Astrocyte (in vitro differentiated cells and primary cell): ENCODE measurements at regions not wholly inside any gene's neighbourhood (a gene's known extent, or its start where the extent isn't known, plus 50 kb on each side); places are given as distances from the start of the nearest gene placed in this dataset.

Source experiments
- DNase-seq: peaks from one replicate; pipeline ENCODE4 v3.0.0-alpha.2; 2010; ENCODE audit warnings: low read depth
- FAIRE-seq: peaks from 2 replicates; lab custom pipeline; 2011; peaks lifted over from hg19 to GRCh38; lab: Jason Lieb, UNC
- H2AFZ ChIP-seq: 2 replicates; pipeline ENCODE4 v1.6.0; 2012; ENCODE audit warnings: low read depth, low read length, inconsistent platforms
- H3K27ac ChIP-seq: 2 replicates; pipeline ENCODE4 v1.5.1; 2011; ENCODE audit warnings: low read depth, low read length, inconsistent platforms
- H3K27me3 ChIP-seq: 2 replicates; pipeline ENCODE4 v1.6.0; 2011; ENCODE audit warnings: low read length, inconsistent platforms; ENCODE audit not compliant: insufficient read depth
- H3K36me3 ChIP-seq: 2 replicates; pipeline ENCODE4 v1.5.1; 2011; ENCODE audit warnings: low read length, inconsistent platforms; ENCODE audit not compliant: insufficient read depth
- H3K4me1 ChIP-seq: 2 replicates; pipeline ENCODE4 v1.5.1; 2011; ENCODE audit warnings: low read length, inconsistent platforms; ENCODE audit not compliant: insufficient read depth
- H3K4me2 ChIP-seq: 2 replicates; pipeline ENCODE4 v1.6.0; 2012; ENCODE audit warnings: low read length, inconsistent platforms
- H3K4me3 ChIP-seq: 2 replicates; pipeline ENCODE4 v1.5.1; 2011; ENCODE audit warnings: low read depth, mild to moderate bottlenecking, low read length, inconsistent platforms; ENCODE audit not compliant: insufficient read depth
- H3K79me2 ChIP-seq: 2 replicates; pipeline ENCODE4 v1.6.0; 2012; ENCODE audit warnings: mild to moderate bottlenecking, low read length, inconsistent platforms; ENCODE audit not compliant: insufficient read depth
- H3K9ac ChIP-seq: 2 replicates; pipeline ENCODE4 v1.6.0; 2012; ENCODE audit warnings: mild to moderate bottlenecking, low read length, inconsistent platforms
- H3K9me3 ChIP-seq: 2 replicates; pipeline ENCODE4 v1.5.1; 2012; ENCODE audit warnings: low read depth, mild to moderate bottlenecking, low read length, inconsistent platforms; ENCODE audit not compliant: insufficient read depth
- H4K20me1 ChIP-seq: 2 replicates; pipeline ENCODE4 v1.6.0; 2012; ENCODE audit warnings: low read length, inconsistent platforms; ENCODE audit not compliant: insufficient read depth
- H3K27ac Mint-ChIP-seq: one replicate; pipeline ENCODE4 v1.8.0; 2021; ENCODE audit warnings: mild to moderate bottlenecking, mixed read lengths; ENCODE audit not compliant: unreplicated experiment
- H3K27me3 Mint-ChIP-seq: one replicate; pipeline ENCODE4 v1.8.0; 2021; ENCODE audit warnings: low read depth, mixed read lengths; ENCODE audit not compliant: unreplicated experiment
- H3K36me3 Mint-ChIP-seq: one replicate; pipeline ENCODE4 v1.8.0; 2021; ENCODE audit warnings: low read depth, mixed read lengths; ENCODE audit not compliant: unreplicated experiment
- H3K4me1 Mint-ChIP-seq: one replicate; pipeline ENCODE4 v1.8.0; 2021; ENCODE audit warnings: low read depth, mixed read lengths; ENCODE audit not compliant: unreplicated experiment
- H3K4me3 Mint-ChIP-seq: one replicate; pipeline ENCODE4 v1.8.0; 2021; ENCODE audit warnings: mild to moderate bottlenecking, moderate library complexity, mixed read lengths; ENCODE audit not compliant: unreplicated experiment
- H3K9me3 Mint-ChIP-seq: one replicate; pipeline ENCODE4 v1.8.0; 2021; ENCODE audit warnings: mild to moderate bottlenecking, mixed read lengths; ENCODE audit not compliant: unreplicated experiment
- CTCF ChIP-seq: IDR thresholded peaks from 2 replicates; pipeline ENCODE4 v1.5.1; 2011; ENCODE audit warnings: low read depth, mild to moderate bottlenecking, inconsistent platforms, low read length, moderate library complexity; ENCODE audit not compliant: insufficient read depth
- EZH2 ChIP-seq: IDR thresholded peaks from 2 replicates; pipeline ENCODE4 v1.6.1; 2012; ENCODE audit warnings: mild to moderate bottlenecking, low read length, inconsistent platforms; ENCODE audit not compliant: insufficient read depth

GRCh38 chr18:68104036-68104435, 587.5 kb upstream of the DSEL start:
- no peak for TF ChIP-seq CTCF
- no peaks in the 10 kb centered on the region for H3K27me3 Mint-ChIP-seq
- Histone ChIP-seq H3K4me3 (no peak overlapping the region), H3K9me3 (no peaks in the 10 kb centered on the region), H3K27ac (no peak overlapping the region), H2AFZ (no peak overlapping the region), H3K4me1 (no peaks in the 10 kb centered on the region), H3K4me2 (no peak overlapping the region), H3K27me3 (no peaks in the 10 kb centered on the region), H3K36me3 (no peaks in the 10 kb centered on the region), H3K79me2 (no peaks in the 10 kb centered on the region), H4K20me1 (no peaks in the 10 kb centered on the region), H3K9ac (no peak overlapping the region)
- no peak overlapping the region for H3K4me3 Mint-ChIP-seq
- peak; percentile 52 for FAIRE-seq
- DNase-seq = peak; percentile 23
- no peaks in the 10 kb centered on the region for H3K9me3 Mint-ChIP-seq
- no peaks in the 10 kb centered on the region for H3K4me1 Mint-ChIP-seq
- H3K36me3 Mint-ChIP-seq = no peaks in the 10 kb centered on the region
- H3K27ac Mint-ChIP-seq = no peak overlapping the region

- H2AFZ ChIP-seq = no peak overlapping the region
Observed at GRCh38 chr18:68103561-68103960, 587.0 kb upstream of the DSEL start.

GRCh38 chr18:68102117-68102516, 585.6 kb upstream of the DSEL start:
- Histone ChIP-seq H3K79me2 (no peaks in the 10 kb centered on the region), H3K4me2 (no peak overlapping the region), H3K4me3 (no peak overlapping the region)

More at GRCh38 chr18:68103561-68103960, 587.0 kb upstream of the DSEL start:
- FAIRE-seq (peak; percentile 45), DNase-seq (no peak)
- no peak overlapping the region for H3K27ac Mint-ChIP-seq
- no peak overlapping the region for H3K9ac ChIP-seq
- TF ChIP-seq CTCF (no peak), EZH2 (no peak)
- no peak overlapping the region for H3K4me2 ChIP-seq
- no peaks in the 10 kb centered on the region for H3K79me2 ChIP-seq
- no peaks in the 10 kb centered on the region for H3K36me3 ChIP-seq
- H3K4me1 ChIP-seq = no peaks in the 10 kb centered on the region
- no peak overlapping the region for H3K4me3 Mint-ChIP-seq
- H3K36me3 Mint-ChIP-seq = no peaks in the 10 kb centered on the region
- H3K27me3 Mint-ChIP-seq = no peaks in the 10 kb centered on the region
- H3K4me3 ChIP-seq = no peak overlapping the region
- no peaks in the 10 kb centered on the region for H3K9me3 Mint-ChIP-seq
- no peaks in the 10 kb centered on the region for H3K9me3 ChIP-seq
- no peaks in the 10 kb centered on the region for H3K27me3 ChIP-seq
- H3K27ac ChIP-seq = no peak overlapping the region
- H3K4me1 Mint-ChIP-seq = no peaks in the 10 kb centered on the region
- H4K20me1 ChIP-seq = no peaks in the 10 kb centered on the region

More at GRCh38 chr18:68102117-68102516, 585.6 kb upstream of the DSEL start:
- no peak overlapping the region for H3K9ac ChIP-seq
- no peak for DNase-seq
- H3K4me1 ChIP-seq = no peaks in the 10 kb centered on the region
- no peaks in the 10 kb centered on the region for H3K27me3 ChIP-seq
- H3K9me3 Mint-ChIP-seq = no peaks in the 10 kb centered on the region
- no peak overlapping the region for H2AFZ ChIP-seq
- peak; percentile 20 for FAIRE-seq
- H4K20me1 ChIP-seq = no peaks in the 10 kb centered on the region
- no peaks in the 10 kb centered on the region for H3K36me3 ChIP-seq
- no peaks in the 10 kb centered on the region for H3K9me3 ChIP-seq
- H3K36me3 Mint-ChIP-seq = no peaks in the 10 kb centered on the region
- H3K4me1 Mint-ChIP-seq = no peaks in the 10 kb centered on the region
- no peak overlapping the region for H3K4me3 Mint-ChIP-seq
- no peak overlapping the region for H3K27ac Mint-ChIP-seq
- H3K27me3 Mint-ChIP-seq = no peaks in the 10 kb centered on the region
- no peak overlapping the region for H3K27ac ChIP-seq
- TF ChIP-seq CTCF = no peak
